A673 (cell line): ENCODE measurements at regions not wholly inside any gene's neighbourhood (a gene's known extent, or its start where the extent isn't known, plus 50 kb on each side); places are given as distances from the start of the nearest gene placed in this dataset.

Source experiments
- BruUV-seq: library from RNA; stranded (reverse); fragments of 400-500 nt; replicated peaks from 2 replicates; lab custom pipeline; 2021; lab: Mats Ljungman, UMichigan
- CTCF ChIA-PET: fragments of 300-600 bp; sonication (Branson Sonifier 250); formaldehyde crosslinking; loops from one replicate; lab custom pipeline; 2022; ENCODE audit warnings: antibody characterized with exemption; lab: Charles Lee
- POLR2A ChIA-PET: fragments of 300-600 bp; sonication (Branson Sonifier 250); formaldehyde crosslinking; loops from one replicate; lab custom pipeline; 2022; ENCODE audit warnings: antibody characterized with exemption; ENCODE audit not compliant: low non-redundant PET; lab: Charles Lee
- DNase-seq: peaks from one replicate; pipeline ENCODE4 v3.0.0-alpha.2; 2015; ENCODE audit warnings: low spot score
- H3K27ac ChIP-seq: fragments of 200-600 bp; sonication (generic); 2 replicates; pipeline ENCODE4 v1.5.1; 2016; ENCODE audit warnings: mixed run types, low read depth, mild to moderate bottlenecking, mixed read lengths, antibody characterized with exemption, low read length; ENCODE audit not compliant: poor library complexity, severe bottlenecking
- H3K27me3 ChIP-seq: fragments of 200-600 bp; sonication (generic); replicated peaks from 2 replicates; pipeline ENCODE4 v1.6.1; 2017; ENCODE audit warnings: mixed run types, low read depth, mild to moderate bottlenecking, mixed read lengths, antibody characterized with exemption, low read length; ENCODE audit not compliant: insufficient read depth, poor library complexity
- H3K36me3 ChIP-seq: fragments of 200-600 bp; sonication (generic); 2 replicates; pipeline ENCODE4 v1.6.1; 2016; ENCODE audit warnings: mixed run types, mild to moderate bottlenecking, mixed read lengths, antibody characterized with exemption, low read length; ENCODE audit not compliant: insufficient read depth, poor library complexity, severe bottlenecking
- H3K4me1 ChIP-seq: fragments of 200-600 bp; sonication (generic); 2 replicates; pipeline ENCODE4 v1.6.1; 2017; ENCODE audit warnings: mixed run types, mild to moderate bottlenecking, mixed read lengths, antibody characterized with exemption, low read length; ENCODE audit not compliant: insufficient read depth, poor library complexity, severe bottlenecking
- H3K4me3 ChIP-seq: fragments of 200-600 bp; sonication (generic); 2 replicates; pipeline ENCODE4 v1.5.1; 2016; ENCODE audit warnings: low read depth, mixed run types, mild to moderate bottlenecking, mixed read lengths, low read length; ENCODE audit not compliant: poor library complexity, severe bottlenecking
- H3K9me3 ChIP-seq: fragments of 200-600 bp; sonication (generic); 2 replicates; pipeline ENCODE4 v1.6.1; 2016; ENCODE audit warnings: mixed run types, low read depth, mild to moderate bottlenecking, mixed read lengths, antibody characterized with exemption, low read length; ENCODE audit not compliant: poor library complexity, severe bottlenecking
- CTCF ChIP-seq: fragments of 300-800, 200-600 bp; sonication (generic); conservative IDR thresholded peaks from 2 replicates; pipeline ENCODE4 v1.5.1; 2017; ENCODE audit warnings: low read depth, mild to moderate bottlenecking, antibody characterized with exemption, low read length, moderate library complexity, mixed read lengths
- EZH2 ChIP-seq: fragments of 200-600 bp; sonication (generic); IDR thresholded peaks from 2 replicates; pipeline ENCODE4 v1.6.1; 2017; ENCODE audit warnings: borderline replicate concordance, low read depth, mild to moderate bottlenecking, mixed read lengths, antibody characterized with exemption, low read length; ENCODE audit not compliant: poor library complexity, severe bottlenecking
- intact Hi-C: fragments of 100-400 bp; cut with micrococcal nuclease; formaldehyde crosslinking; loops from one replicate; pipeline ENCODE4 v1.10.0; 2022; ENCODE audit not compliant: unreplicated experiment

- intact Hi-C loops: no loop called here
- no peak overlapping the region for H3K4me3 ChIP-seq
- no TSS peak for BruUV-seq
- CTCF ChIA-PET: no interaction called here
- no peaks in the 10 kb centered on the region for H3K4me1 ChIP-seq
- no peak for DNase-seq
- POLR2A ChIA-PET: no interaction called here
- H3K27ac ChIP-seq: no peak overlapping the region
- H3K36me3 ChIP-seq: no peaks in the 10 kb centered on the region
- no peaks in the 10 kb centered on the region for H3K9me3 ChIP-seq
- TF ChIP-seq CTCF: no peak; the same call in 1 of the 2 replicates
- no peak for TF ChIP-seq EZH2
- H3K27me3 ChIP-seq: no peaks in the 10 kb centered on the region
Observed at GRCh38 chr2:61633250-61633649, 95.1 kb upstream of the XPO1 start.

DNA sequence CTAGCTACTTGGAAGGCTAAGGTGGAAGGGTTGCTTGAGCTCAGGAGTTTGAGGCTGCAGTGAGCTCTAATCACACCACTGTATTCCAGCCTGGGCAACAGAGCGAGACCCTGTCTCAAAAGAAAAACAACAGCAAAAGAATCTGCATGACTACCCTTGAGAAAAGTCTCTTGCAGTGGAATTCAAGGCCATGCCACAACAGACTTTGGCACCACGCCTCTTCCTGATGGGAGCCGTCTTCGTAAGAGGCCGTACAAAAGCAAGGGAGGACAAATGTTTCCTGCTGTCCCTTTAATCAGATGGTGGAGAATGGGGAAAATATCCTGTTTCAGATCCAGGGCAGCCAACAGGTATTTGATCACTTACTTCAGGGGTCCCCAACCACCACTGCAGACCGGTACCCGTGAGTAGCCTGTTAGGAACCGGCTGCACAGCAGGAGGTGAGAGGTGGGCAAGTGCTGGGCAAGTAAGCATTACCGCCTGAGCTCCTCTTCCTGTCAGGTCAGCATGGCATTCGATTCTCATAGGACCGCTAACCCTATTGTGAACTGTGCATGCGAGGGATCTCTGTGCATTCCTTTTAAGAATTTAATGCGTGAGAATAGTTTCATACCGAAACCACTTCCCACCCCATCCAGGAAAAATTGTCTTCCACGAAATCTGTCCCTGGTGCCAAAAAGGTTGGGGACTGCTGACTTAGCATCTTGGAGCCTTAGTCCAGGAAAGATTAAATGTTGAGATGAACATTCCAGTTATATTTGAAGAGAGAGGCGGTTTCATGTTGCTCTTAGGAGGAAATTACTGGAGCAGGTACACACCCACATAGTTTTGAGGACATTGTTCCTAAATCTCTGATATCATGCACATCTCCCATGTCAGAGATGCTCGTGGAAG, 94.4 kb upstream of the XPO1 start:
- TF ChIP-seq CTCF: no peak
- no peak for TF ChIP-seq EZH2
- no TSS peak for BruUV-seq
- ChIA-PET CTCF (no interaction called here), POLR2A (no interaction called here)
- H3K27me3 ChIP-seq: no peaks in the 10 kb centered on the region
- no peak for DNase-seq
- intact Hi-C loops: no loop called here
- H3K4me1 ChIP-seq: no peaks in the 10 kb centered on the region
- no peak overlapping the region for H3K4me3 ChIP-seq
- no peaks in the 10 kb centered on the region for H3K36me3 ChIP-seq
- no peak overlapping the region for H3K27ac ChIP-seq
- H3K9me3 ChIP-seq: no peaks in the 10 kb centered on the region

DNA sequence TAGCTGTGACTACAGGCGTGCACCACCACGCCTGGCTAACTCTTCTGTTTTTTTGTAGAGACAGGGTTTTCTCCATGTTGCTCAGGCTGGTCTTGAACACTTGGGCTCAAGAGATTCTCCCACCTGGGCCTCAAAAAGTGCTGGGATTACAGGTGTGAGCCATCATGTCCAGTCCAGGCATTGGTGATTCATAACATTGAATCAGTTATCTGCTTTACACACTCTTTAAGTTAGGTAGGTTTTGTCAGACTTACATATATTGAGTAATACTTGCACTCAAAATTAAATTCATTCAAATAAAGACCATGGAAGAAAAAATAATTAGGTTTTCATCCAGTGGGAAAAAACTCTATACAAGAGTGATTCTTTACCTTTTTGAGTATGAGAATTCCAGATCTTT, 93.2 kb upstream of the XPO1 start:
- Histone ChIP-seq H3K27ac (no peak overlapping the region), H3K27me3 (no peaks in the 10 kb centered on the region), H3K9me3 (no peaks in the 10 kb centered on the region), H3K4me1 (no peaks in the 10 kb centered on the region), H3K36me3 (no peaks in the 10 kb centered on the region), H3K4me3 (no peak overlapping the region)
- intact Hi-C loops: no loop called here
- ChIA-PET CTCF (no interaction called here), POLR2A (no interaction called here)
- DNase-seq: no peak
- no peak for TF ChIP-seq EZH2
- no peak for TF ChIP-seq CTCF
- BruUV-seq: no TSS peak
